ENCODE measurements at regions not wholly inside any gene's neighbourhood (a gene's known extent, or its start where the extent isn't known, plus 50 kb on each side); places are given as distances from the start of the nearest gene placed in this dataset.

DNA sequence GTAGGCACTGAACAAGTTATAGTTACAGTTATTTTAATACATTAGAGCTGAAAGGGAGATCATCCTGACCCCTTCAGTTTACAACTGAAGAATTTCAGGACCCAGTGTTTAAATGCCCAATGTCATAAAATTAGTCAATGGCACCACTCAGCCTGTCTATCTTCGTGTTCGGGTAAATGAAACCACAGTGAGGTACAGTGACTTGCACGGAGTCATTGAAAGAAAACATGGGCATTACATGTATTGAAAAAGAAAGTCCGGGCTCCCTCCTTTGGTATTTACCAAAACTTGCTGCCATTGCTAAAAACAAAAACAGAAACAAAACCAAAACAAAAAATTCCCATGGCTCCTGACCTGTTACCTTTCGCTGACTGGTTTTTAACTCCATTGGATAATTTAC is 131.7 kb downstream of the SH2D1A start:
- TF ChIP-seq CTCF (IDR thresholded peaks at IDR 0.05) = no peak
- TF ChIP-seq POLR2A (IDR thresholded peaks at IDR 0.05) = no peak
